ENCODE measurements at regions not wholly inside any gene's neighbourhood (a gene's known extent, or its start where the extent isn't known, plus 50 kb on each side); places are given as distances from the start of the nearest gene placed in this dataset.
A peak's percentile ranks its signal among the peaks of the same experiment; 100 is the strongest.

- Mint-ChIP-seq H3K9me3 (ENCODE audit: unreplicated experiment) (no peaks in the 10 kb centered on the region), H3K36me3 (ENCODE audit: unreplicated experiment) (peaks cover 5% of the 10 kb centered on the region), H3K4me1 (ENCODE audit: low read depth, unreplicated experiment) (peaks cover 10% of the 10 kb centered on the region), H3K27me3 (ENCODE audit: unreplicated experiment) (peaks cover under 1% of the 10 kb centered on the region), H3K27ac (ENCODE audit: unreplicated experiment) (no peak overlapping the region), H3K4me3 (ENCODE audit: unreplicated experiment) (no peak overlapping the region)
- DNase-seq, result peak; percentile 44
- TF ChIP-seq, protein P1, sequence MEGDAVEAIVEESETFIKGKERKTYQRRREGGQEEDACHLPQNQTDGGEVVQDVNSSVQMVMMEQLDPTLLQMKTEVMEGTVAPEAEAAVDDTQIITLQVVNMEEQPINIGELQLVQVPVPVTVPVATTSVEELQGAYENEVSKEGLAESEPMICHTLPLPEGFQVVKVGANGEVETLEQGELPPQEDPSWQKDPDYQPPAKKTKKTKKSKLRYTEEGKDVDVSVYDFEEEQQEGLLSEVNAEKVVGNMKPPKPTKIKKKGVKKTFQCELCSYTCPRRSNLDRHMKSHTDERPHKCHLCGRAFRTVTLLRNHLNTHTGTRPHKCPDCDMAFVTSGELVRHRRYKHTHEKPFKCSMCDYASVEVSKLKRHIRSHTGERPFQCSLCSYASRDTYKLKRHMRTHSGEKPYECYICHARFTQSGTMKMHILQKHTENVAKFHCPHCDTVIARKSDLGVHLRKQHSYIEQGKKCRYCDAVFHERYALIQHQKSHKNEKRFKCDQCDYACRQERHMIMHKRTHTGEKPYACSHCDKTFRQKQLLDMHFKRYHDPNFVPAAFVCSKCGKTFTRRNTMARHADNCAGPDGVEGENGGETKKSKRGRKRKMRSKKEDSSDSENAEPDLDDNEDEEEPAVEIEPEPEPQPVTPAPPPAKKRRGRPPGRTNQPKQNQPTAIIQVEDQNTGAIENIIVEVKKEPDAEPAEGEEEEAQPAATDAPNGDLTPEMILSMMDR (IDR thresholded peaks at IDR 0.05; ENCODE audit: partially characterized antibody, unreplicated experiment), result no peak
Observed at GRCh38 chr7:26593393-26593792, 271.0 kb downstream of the SKAP2 start.

- no peaks in the 10 kb centered on the region for H3K9me3 Mint-ChIP-seq (ENCODE audit: unreplicated experiment)
- no peaks in the 10 kb centered on the region for H3K27me3 Mint-ChIP-seq (ENCODE audit: unreplicated experiment)
- peaks cover 5% of the 10 kb centered on the region for H3K36me3 Mint-ChIP-seq (ENCODE audit: unreplicated experiment)
- peaks cover 5% of the 10 kb centered on the region for H3K4me1 Mint-ChIP-seq (ENCODE audit: low read depth, unreplicated experiment)
- TF ChIP-seq, protein P1 (IDR thresholded peaks at IDR 0.05; ENCODE audit: partially characterized antibody, unreplicated experiment), result no peak
- no peak overlapping the region for H3K27ac Mint-ChIP-seq (ENCODE audit: unreplicated experiment)
- no peak overlapping the region for H3K4me3 Mint-ChIP-seq (ENCODE audit: unreplicated experiment)
- DNase-seq, result no peak
Observed at GRCh38 chr7:26593896-26594295, 270.5 kb downstream of the SKAP2 start.

DNA sequence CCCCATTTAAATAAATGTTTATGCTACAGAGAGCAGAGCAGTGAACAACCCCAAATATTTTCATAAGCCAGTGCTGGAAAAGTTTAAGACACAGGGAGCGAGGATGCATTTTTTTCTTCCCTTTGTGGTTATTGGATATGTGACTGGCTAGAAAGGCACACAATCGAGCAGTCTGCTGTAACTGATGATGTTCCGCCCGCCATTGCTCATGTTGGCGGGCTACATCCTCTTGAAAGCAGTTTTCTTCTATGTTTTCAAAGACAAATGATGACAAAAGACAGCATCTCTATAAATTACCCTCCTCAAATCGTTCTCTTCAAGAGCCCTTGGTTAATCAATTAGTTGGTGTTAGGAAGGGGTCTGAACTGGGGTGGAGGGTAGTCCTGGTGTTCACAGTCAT, 269.8 kb downstream of the SKAP2 start:
- Mint-ChIP-seq H3K4me3 (ENCODE audit: unreplicated experiment) (no peak overlapping the region), H3K36me3 (ENCODE audit: unreplicated experiment) (peaks cover 5% of the 10 kb centered on the region), H3K4me1 (ENCODE audit: low read depth, unreplicated experiment) (peaks cover 4% of the 10 kb centered on the region), H3K9me3 (ENCODE audit: unreplicated experiment) (no peaks in the 10 kb centered on the region), H3K27me3 (ENCODE audit: unreplicated experiment) (no peaks in the 10 kb centered on the region), H3K27ac (ENCODE audit: unreplicated experiment) (no peak overlapping the region)
- no peak for DNase-seq
- TF ChIP-seq, protein P1 (IDR thresholded peaks at IDR 0.05; ENCODE audit: partially characterized antibody, unreplicated experiment), result no peak

DNA sequence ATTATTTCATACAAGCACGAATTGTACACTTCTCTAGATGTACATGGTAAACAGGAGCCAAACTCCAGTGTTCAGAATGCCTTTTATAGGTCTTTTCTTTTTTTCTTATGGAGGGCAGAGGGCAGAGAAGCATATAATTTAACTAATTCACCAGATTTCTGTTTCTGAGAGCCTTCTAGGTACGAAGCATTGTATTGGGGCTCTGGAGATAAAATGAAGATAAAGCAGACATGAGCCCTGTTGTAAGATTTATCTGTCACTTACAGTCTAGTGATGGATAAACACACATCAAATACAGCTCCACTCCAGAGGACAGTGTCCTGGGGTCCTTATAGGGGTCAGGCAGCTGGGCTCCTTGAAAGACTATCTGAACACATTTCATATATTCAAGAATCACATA, 265.5 kb downstream of the SKAP2 start:
- peaks cover 5% of the 10 kb centered on the region for H3K36me3 Mint-ChIP-seq (ENCODE audit: unreplicated experiment)
- H3K9me3 Mint-ChIP-seq (ENCODE audit: unreplicated experiment), result no peaks in the 10 kb centered on the region
- TF ChIP-seq, protein P1 (IDR thresholded peaks at IDR 0.05; ENCODE audit: partially characterized antibody, unreplicated experiment), result no peak
- H3K4me1 Mint-ChIP-seq (ENCODE audit: low read depth, unreplicated experiment), result peaks cover 2% of the 10 kb centered on the region
- no peak overlapping the region for H3K4me3 Mint-ChIP-seq (ENCODE audit: unreplicated experiment)
- no peaks in the 10 kb centered on the region for H3K27me3 Mint-ChIP-seq (ENCODE audit: unreplicated experiment)
- DNase-seq, result no peak
- H3K27ac Mint-ChIP-seq (ENCODE audit: unreplicated experiment), result no peak overlapping the region

GRCh38 chr7:26599982-26600381, 264.4 kb downstream of the SKAP2 start:
- Mint-ChIP-seq H3K27me3 (ENCODE audit: unreplicated experiment) (no peaks in the 10 kb centered on the region), H3K36me3 (ENCODE audit: unreplicated experiment) (peaks cover 5% of the 10 kb centered on the region), H3K9me3 (ENCODE audit: unreplicated experiment) (no peaks in the 10 kb centered on the region), H3K4me3 (ENCODE audit: unreplicated experiment) (no peak overlapping the region), H3K4me1 (ENCODE audit: low read depth, unreplicated experiment) (peaks cover 2% of the 10 kb centered on the region), H3K27ac (ENCODE audit: unreplicated experiment) (no peak overlapping the region)
- no peak for DNase-seq
- TF ChIP-seq, protein P1 (IDR thresholded peaks at IDR 0.05; ENCODE audit: partially characterized antibody, unreplicated experiment), result no peak
